HFFc6 (cell line): ENCODE measurements at regions not wholly inside any gene's neighbourhood (a gene's known extent, or its start where the extent isn't known, plus 50 kb on each side); places are given as distances from the start of the nearest gene placed in this dataset.
A peak's percentile ranks its signal among the peaks of the same experiment; 100 is the strongest.

Experiments used
- DNase-seq: peaks from one replicate; pipeline ENCODE4 v3.0.0-alpha.2; 2018
- H3K27ac Mint-ChIP-seq: 2 replicates; pipeline ENCODE4 v1.8.0; 2020; ENCODE audit warnings: mild to moderate bottlenecking, mixed read lengths
- H3K27me3 Mint-ChIP-seq: 2 replicates; pipeline ENCODE4 v1.8.0; 2021; ENCODE audit warnings: mild to moderate bottlenecking, moderate library complexity, mixed read lengths; ENCODE audit not compliant: insufficient read depth
- H3K36me3 Mint-ChIP-seq: 2 replicates; pipeline ENCODE4 v1.8.0; 2021; ENCODE audit warnings: low read depth, mixed read lengths
- H3K4me1 Mint-ChIP-seq: 2 replicates; pipeline ENCODE4 v1.8.0; 2020; ENCODE audit warnings: low read depth, mixed read lengths
- H3K4me3 Mint-ChIP-seq: 2 replicates; pipeline ENCODE4 v1.8.0; 2020; ENCODE audit warnings: mild to moderate bottlenecking, moderate library complexity, mixed read lengths
- H3K9me3 Mint-ChIP-seq: 2 replicates; pipeline ENCODE4 v1.8.0; 2020; ENCODE audit warnings: mild to moderate bottlenecking, mixed read lengths
- TF ChIP-seq, protein P1 (sequence below): fragments of 200-600 bp; sonication (generic); IDR thresholded peaks from 2 replicates; pipeline ENCODE4 v1.5.0; 2021; ENCODE audit warnings: antibody characterized with exemption, mild to moderate bottlenecking

DNA sequence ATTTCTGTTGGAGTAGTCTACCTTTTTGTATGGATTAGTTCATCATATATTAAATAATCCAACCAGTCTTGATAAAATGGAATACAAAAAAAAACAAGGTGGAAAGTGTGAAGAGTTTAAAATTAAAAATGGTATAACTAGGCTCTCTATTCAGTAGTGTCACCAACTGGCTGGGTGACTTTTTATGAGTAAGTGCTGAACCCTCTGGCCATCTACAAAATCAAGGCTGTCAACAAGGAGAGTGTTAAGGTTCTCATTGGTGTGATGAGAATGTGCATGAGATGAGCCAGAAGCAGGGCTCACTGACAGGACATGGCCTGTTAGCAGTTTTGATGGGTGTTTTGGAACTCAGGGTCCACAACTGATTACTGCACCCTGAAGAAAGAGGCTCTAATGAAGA lies 343.2 kb downstream of the AASDHPPT start:
- DNase-seq, result no peak
- Mint-ChIP-seq H3K9me3 (no peaks in the 10 kb centered on the region), H3K4me1 (peaks cover 50% of the 10 kb centered on the region), H3K4me3 (no peak overlapping the region), H3K27ac (peak overlapping the region; percentile 73; the same call in 1 of the 2 replicates), H3K27me3 (no peaks in the 10 kb centered on the region), H3K36me3 (no peaks in the 10 kb centered on the region)
- TF ChIP-seq, protein P1, sequence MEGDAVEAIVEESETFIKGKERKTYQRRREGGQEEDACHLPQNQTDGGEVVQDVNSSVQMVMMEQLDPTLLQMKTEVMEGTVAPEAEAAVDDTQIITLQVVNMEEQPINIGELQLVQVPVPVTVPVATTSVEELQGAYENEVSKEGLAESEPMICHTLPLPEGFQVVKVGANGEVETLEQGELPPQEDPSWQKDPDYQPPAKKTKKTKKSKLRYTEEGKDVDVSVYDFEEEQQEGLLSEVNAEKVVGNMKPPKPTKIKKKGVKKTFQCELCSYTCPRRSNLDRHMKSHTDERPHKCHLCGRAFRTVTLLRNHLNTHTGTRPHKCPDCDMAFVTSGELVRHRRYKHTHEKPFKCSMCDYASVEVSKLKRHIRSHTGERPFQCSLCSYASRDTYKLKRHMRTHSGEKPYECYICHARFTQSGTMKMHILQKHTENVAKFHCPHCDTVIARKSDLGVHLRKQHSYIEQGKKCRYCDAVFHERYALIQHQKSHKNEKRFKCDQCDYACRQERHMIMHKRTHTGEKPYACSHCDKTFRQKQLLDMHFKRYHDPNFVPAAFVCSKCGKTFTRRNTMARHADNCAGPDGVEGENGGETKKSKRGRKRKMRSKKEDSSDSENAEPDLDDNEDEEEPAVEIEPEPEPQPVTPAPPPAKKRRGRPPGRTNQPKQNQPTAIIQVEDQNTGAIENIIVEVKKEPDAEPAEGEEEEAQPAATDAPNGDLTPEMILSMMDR, result no peak

DNA sequence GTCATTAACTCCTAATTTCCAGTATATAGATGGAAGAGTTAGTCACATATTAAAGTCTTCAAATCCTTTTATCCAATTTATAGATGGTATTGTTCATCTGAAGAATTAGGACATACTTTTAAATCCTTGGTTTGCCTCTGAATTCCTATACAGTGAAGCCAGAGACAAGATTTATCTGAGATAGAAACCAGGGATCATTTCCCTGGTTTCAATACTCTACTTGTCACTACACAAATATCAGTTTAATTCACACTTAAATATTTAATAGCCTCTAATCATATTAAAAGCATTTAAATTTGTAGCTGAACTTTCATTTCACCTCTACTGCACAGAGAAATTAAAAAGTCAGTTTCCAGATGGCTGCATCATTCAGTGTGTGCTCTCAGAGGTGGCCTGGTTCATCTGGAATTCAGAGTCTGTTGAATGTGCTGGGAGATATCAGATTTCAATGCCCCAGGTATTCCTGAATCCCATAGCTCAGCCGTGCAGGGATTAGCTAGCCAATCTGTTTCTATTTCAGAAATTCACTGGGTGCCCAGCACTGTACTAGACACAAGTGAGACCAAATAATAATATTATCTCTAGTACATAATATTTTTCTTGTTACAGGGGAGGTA lies 344.3 kb downstream of the AASDHPPT start:
- no peak for DNase-seq
- no peaks in the 10 kb centered on the region for H3K9me3 Mint-ChIP-seq
- H3K27me3 Mint-ChIP-seq, result no peaks in the 10 kb centered on the region; the same call in 1 of the 2 replicates
- H3K27ac Mint-ChIP-seq, result no peak overlapping the region
- H3K36me3 Mint-ChIP-seq, result no peaks in the 10 kb centered on the region
- peaks cover 50% of the 10 kb centered on the region for H3K4me1 Mint-ChIP-seq
- TF ChIP-seq, protein P1, result no peak
- H3K4me3 Mint-ChIP-seq, result no peak overlapping the region

DNA sequence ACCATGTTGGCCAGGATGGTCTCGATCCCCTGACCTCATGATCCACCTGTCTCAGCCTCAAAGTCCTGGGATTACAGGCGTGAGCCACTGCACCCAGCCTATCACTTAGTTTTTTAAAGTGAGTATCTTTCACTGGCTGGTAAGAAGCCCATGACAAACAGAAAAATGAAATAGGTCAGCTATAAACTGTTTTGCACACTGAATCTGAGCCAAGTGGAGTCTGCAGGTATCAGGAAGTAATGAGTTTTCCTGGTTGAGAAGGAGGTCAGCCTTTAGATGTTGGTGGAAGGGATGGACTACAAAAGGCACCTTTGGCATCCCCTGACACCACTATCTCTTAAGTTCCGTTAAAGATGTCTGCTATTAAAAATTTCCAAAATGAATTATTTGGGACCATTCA lies 345.1 kb downstream of the AASDHPPT start:
- DNase-seq, result no peak
- Mint-ChIP-seq H3K9me3 (no peaks in the 10 kb centered on the region), H3K36me3 (no peaks in the 10 kb centered on the region), H3K4me3 (no peak overlapping the region), H3K27ac (no peak overlapping the region), H3K27me3 (no peaks in the 10 kb centered on the region; the same call in 1 of the 2 replicates), H3K4me1 (peaks cover 50% of the 10 kb centered on the region)
- TF ChIP-seq, protein P1, result no peak

DNA sequence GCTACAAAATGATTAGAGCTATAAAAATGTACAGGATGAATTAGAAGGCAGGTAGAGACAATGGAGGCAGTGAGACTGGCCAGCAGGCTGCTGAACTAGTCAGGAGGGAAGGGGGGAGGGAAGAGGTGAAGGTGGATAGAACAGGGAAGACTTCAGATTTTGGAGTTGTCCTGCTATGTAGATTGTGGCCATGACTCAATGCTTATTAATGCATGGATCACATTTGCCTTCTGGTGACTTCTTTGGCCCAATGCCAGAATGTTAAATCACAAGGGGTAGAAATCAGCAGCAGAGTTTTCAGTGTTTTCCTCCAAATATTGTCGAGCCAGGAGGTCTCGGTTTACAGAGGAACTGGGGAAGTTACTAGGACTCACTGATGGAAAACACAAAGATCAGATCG lies 346.6 kb downstream of the AASDHPPT start:
- TF ChIP-seq, protein P1, result no peak
- H3K27me3 Mint-ChIP-seq, result no peaks in the 10 kb centered on the region; the same call in 1 of the 2 replicates
- no peaks in the 10 kb centered on the region for H3K36me3 Mint-ChIP-seq
- peak overlapping the region; percentile 43; the same call in 1 of the 2 replicates for H3K4me3 Mint-ChIP-seq
- peak; percentile 65 for DNase-seq
- no peaks in the 10 kb centered on the region for H3K9me3 Mint-ChIP-seq
- H3K27ac Mint-ChIP-seq, result peak overlapping the region; percentile 44; the same call in 1 of the 2 replicates
- peaks cover 50% of the 10 kb centered on the region for H3K4me1 Mint-ChIP-seq

DNA sequence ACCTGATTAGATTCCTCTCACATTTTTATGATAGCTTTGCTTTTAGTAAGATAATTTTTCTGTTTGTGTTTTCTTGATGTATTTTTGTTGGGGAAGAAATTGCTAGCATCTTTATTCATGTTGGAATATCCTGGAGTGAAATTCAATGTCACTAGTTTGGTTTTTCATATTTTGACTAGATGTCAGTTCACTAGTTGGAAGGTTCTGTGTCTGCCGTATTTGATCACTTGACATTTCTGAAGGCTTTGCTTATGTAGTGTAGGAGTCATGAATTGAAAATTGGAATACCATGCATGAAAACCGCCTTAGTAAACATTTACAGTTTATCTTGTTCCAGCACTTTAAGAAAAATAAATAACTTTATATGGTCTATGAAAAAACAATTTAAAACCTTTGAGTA lies 348.4 kb downstream of the AASDHPPT start:
- peaks cover 34% of the 10 kb centered on the region for H3K4me1 Mint-ChIP-seq
- no peaks in the 10 kb centered on the region for H3K36me3 Mint-ChIP-seq
- no peak overlapping the region for H3K4me3 Mint-ChIP-seq
- no peaks in the 10 kb centered on the region for H3K9me3 Mint-ChIP-seq
- TF ChIP-seq, protein P1, result no peak
- no peaks in the 10 kb centered on the region; the same call in 1 of the 2 replicates for H3K27me3 Mint-ChIP-seq
- no peak overlapping the region for H3K27ac Mint-ChIP-seq
- no peak for DNase-seq
